BLaER1 treated with 17β-estradiol and CSF1 and Interleukin-3, amounts not matched to agents 10 nM and 100 nM (cell line): ENCODE measurements at regions not wholly inside any gene's neighbourhood (a gene's known extent, or its start where the extent isn't known, plus 50 kb on each side); places are given as distances from the start of the nearest gene placed in this dataset.
"Not testable (repeated sequence)": the region's sequence is repeated elsewhere in the genome, so short reads cannot be mapped to it uniquely, and the experiment has no call there.

Experiments used
- H3K27ac ChIP-seq, 11 experiments: shearing (Covaris generic); formaldehyde crosslinking; 2 replicates each; pipeline ENCODE4 v1.8.1; 2022
- H3K27me3 ChIP-seq, 11 experiments: shearing (Covaris generic); formaldehyde crosslinking; 2 replicates each; pipeline ENCODE4 v1.8.1; 2022
- H3K36me3 ChIP-seq, 11 experiments: shearing (Covaris generic); formaldehyde crosslinking; 2 replicates each; pipeline ENCODE4 v1.8.1; 2022
- H3K4me1 ChIP-seq, 10 experiments: shearing (Covaris generic); formaldehyde crosslinking; 2 replicates each; pipeline ENCODE4 v1.8.1; 2022
- H3K4me2 ChIP-seq, 11 experiments: shearing (Covaris generic); formaldehyde crosslinking; 2 replicates each; pipeline ENCODE4 v1.8.1; 2022
- H3K4me3 ChIP-seq, 10 experiments: shearing (Covaris generic); formaldehyde crosslinking; 2 replicates each; pipeline ENCODE4 v1.8.1; 2022
- H3K9ac ChIP-seq, 11 experiments: shearing (Covaris generic); formaldehyde crosslinking; 2 replicates each; pipeline ENCODE4 v1.8.1; 2022
- H3K9me3 ChIP-seq, 11 experiments: shearing (Covaris generic); formaldehyde crosslinking; replicated peaks in 1 of 11; 2 replicates each; pipeline ENCODE4 v1.8.1; 2022
- H4K20me1 ChIP-seq, 11 experiments: shearing (Covaris generic); formaldehyde crosslinking; 2 replicates each; pipeline ENCODE4 v1.8.1; 2022
- Cebpa-rat ChIP-seq, 11 experiments: shearing (Covaris generic); IDR thresholded peaks; 2 replicates each; pipeline ENCODE4 v1.8.1; 2022

DNA sequence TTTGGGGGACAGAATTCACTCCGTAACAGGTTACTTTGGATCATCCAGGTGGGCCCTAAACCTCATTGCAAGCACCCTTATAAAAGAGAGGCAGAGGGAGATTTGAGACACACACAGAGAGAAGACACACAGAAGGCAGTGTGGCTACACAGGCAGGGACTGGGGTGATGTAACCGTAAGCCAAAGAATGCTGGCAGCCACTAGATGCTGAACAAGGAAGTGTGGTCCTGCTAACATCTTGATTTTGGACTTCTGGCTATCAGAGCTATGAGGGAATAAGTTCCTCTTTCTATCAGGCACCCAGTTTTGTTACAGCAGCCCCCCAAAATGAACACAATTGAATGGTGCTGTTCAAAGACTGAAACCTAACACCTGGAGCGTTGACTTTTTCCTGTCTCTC is 191.3 kb upstream of the MYLIP start:
- H3K4me3 ChIP-seq, result no peak overlapping the region
- peaks cover 0 to 17% (median 8%) of the 10 kb centered on the region in 10 experiments; a peak in 13 of 20 replicates for H3K4me1 ChIP-seq
- TF ChIP-seq Cebpa-rat (IDR thresholded peaks at IDR 0.05), result no peak
- H3K27me3 ChIP-seq, result no peaks in the 10 kb centered on the region
- no peaks in the 10 kb centered on the region for H4K20me1 ChIP-seq
- no peaks in the 10 kb centered on the region for H3K36me3 ChIP-seq
- no peak overlapping the region for H3K9ac ChIP-seq
- no peak overlapping the region for H3K27ac ChIP-seq
- no peak overlapping the region for H3K4me2 ChIP-seq
- peaks cover 6 to 38% (median 17%) of the 10 kb centered on the region in 11 experiments; a peak in 19 of 22 replicates for H3K9me3 ChIP-seq

- peaks cover 0 to 17% (median 8%) of the 10 kb centered on the region in 10 experiments; a peak in 13 of 20 replicates for H3K4me1 ChIP-seq
- H3K4me2 ChIP-seq, result peak overlapping the region in 5 of 11 experiments; percentile 8 to 51 (median 11); a peak in 7 of 22 replicates
- no peak for TF ChIP-seq Cebpa-rat (IDR thresholded peaks at IDR 0.05)
- H3K27ac ChIP-seq, result no peak overlapping the region
- no peaks in the 10 kb centered on the region for H3K36me3 ChIP-seq
- no peaks in the 10 kb centered on the region for H4K20me1 ChIP-seq
- peaks cover 17 to 48% (median 28%) of the 10 kb centered on the region in 11 experiments for H3K9me3 ChIP-seq
- no peak overlapping the region for H3K4me3 ChIP-seq
- no peak overlapping the region for H3K9ac ChIP-seq
- no peaks in the 10 kb centered on the region for H3K27me3 ChIP-seq
Observed at GRCh38 chr6:15936503-15936902, 192.4 kb upstream of the MYLIP start.

- Histone ChIP-seq H3K9ac (no peak overlapping the region), H3K4me1 (peaks cover 0 to 17% (median 8%) of the 10 kb centered on the region in 10 experiments; a peak in 13 of 20 replicates), H3K27me3 (no peaks in the 10 kb centered on the region), H3K4me2 (no peak overlapping the region), H3K4me3 (no peak overlapping the region), H3K36me3 (peaks cover 0 to 4% (median 0%) of the 10 kb centered on the region in 11 experiments; a peak in 1 of 22 replicates), H3K9me3 (peaks cover 26 to 57% (median 36%) of the 10 kb centered on the region in 11 experiments), H4K20me1 (no peaks in the 10 kb centered on the region), H3K27ac (no peak overlapping the region)
- TF ChIP-seq Cebpa-rat (IDR thresholded peaks at IDR 0.05), result no peak
Observed at GRCh38 chr6:15935661-15936060, 193.2 kb upstream of the MYLIP start.

- H3K4me3 ChIP-seq, H3K36me3 ChIP-seq, H3K4me2 ChIP-seq: not testable (repeated sequence)
Observed at GRCh38 chr6:15931697-15932096, 197.2 kb upstream of the MYLIP start.

DNA sequence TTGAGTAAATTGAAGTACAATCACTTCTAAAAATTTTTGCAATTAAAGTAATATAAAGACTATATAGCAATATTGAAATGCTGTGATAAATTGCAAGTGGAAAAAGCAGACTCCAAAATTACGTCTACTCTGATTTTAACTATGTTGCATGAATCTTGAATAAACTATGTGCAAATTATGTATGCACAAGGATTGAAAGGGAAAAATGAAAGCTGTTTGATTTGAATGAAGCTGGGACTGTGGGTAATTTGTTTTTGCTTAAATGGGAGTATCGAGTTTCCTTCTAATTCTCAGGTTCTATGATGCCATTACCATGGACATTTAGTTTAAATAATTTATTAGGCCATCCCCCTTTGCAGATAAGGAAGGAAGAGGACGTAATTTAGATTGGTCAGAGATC is 198.7 kb upstream of the MYLIP start:
- H3K27ac ChIP-seq, result no peak overlapping the region
- peaks cover 0 to 8% (median 5%) of the 10 kb centered on the region in 10 experiments; a peak in 8 of 20 replicates for H3K4me1 ChIP-seq
- no peaks in the 10 kb centered on the region for H3K27me3 ChIP-seq
- no peak overlapping the region for H3K9ac ChIP-seq
- no peaks in the 10 kb centered on the region for H4K20me1 ChIP-seq
- no peak for TF ChIP-seq Cebpa-rat (IDR thresholded peaks at IDR 0.05)
- no peak overlapping the region for H3K4me2 ChIP-seq
- H3K4me3 ChIP-seq, result no peak overlapping the region
- peaks cover 0 to 4% (median 0%) of the 10 kb centered on the region in 11 experiments; a peak in 1 of 22 replicates for H3K36me3 ChIP-seq
- peaks cover 44 to 78% (median 55%) of the 10 kb centered on the region in 11 experiments for H3K9me3 ChIP-seq

More at GRCh38 chr6:15931697-15932096, 197.2 kb upstream of the MYLIP start:
- H3K27me3 ChIP-seq, H4K20me1 ChIP-seq, H3K27ac ChIP-seq, H3K9ac ChIP-seq: not testable (repeated sequence)
- peaks cover 0 to 10% (median 5%) of the 10 kb centered on the region in 10 experiments; a peak in 13 of 20 replicates for H3K4me1 ChIP-seq
- peaks cover 44 to 76% (median 55%) of the 10 kb centered on the region in 11 experiments for H3K9me3 ChIP-seq

DNA sequence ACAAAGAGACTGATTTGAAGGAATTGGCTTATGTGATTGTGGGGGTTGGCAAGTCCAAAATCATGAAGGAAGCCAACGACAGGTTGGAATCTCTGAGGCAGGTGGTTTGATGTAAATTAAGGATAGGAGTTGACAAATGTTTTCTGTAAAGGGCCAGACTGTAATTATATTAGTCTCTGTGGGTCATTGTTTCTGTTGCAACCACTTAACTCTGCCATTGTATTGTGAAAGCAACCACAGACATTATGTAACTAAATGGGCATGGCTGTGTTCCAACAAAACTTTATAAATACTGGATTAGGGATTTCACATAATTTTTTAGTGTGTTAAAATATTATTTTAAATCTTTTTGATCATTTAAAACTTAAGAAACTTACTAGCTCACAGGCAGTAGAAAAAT is 199.2 kb upstream of the MYLIP start:
- no peaks in the 10 kb centered on the region for H3K27me3 ChIP-seq
- peaks cover 44 to 75% (median 55%) of the 10 kb centered on the region in 11 experiments for H3K9me3 ChIP-seq
- H3K36me3 ChIP-seq, result peaks cover 0 to 4% (median 0%) of the 10 kb centered on the region in 11 experiments; a peak in 1 of 22 replicates
- no peaks in the 10 kb centered on the region for H4K20me1 ChIP-seq
- no peak overlapping the region for H3K4me2 ChIP-seq
- no peak overlapping the region for H3K4me3 ChIP-seq
- H3K27ac ChIP-seq, result no peak overlapping the region
- no peak overlapping the region for H3K9ac ChIP-seq
- no peak for TF ChIP-seq Cebpa-rat (IDR thresholded peaks at IDR 0.05)
- peaks cover 0 to 8% (median 5%) of the 10 kb centered on the region in 10 experiments; a peak in 8 of 20 replicates for H3K4me1 ChIP-seq

- no peak overlapping the region for H3K4me3 ChIP-seq
- H3K4me2 ChIP-seq, result no peak overlapping the region
- TF ChIP-seq Cebpa-rat (IDR thresholded peaks at IDR 0.05), result no peak
- H3K27me3 ChIP-seq, result no peaks in the 10 kb centered on the region
- no peak overlapping the region for H3K27ac ChIP-seq
- peaks cover 0 to 12% (median 5%) of the 10 kb centered on the region in 10 experiments; a peak in 9 of 20 replicates for H3K4me1 ChIP-seq
- H4K20me1 ChIP-seq, result no peaks in the 10 kb centered on the region
- peaks cover 0 to 4% (median 0%) of the 10 kb centered on the region in 11 experiments; a peak in 1 of 22 replicates for H3K36me3 ChIP-seq
- peaks cover 38 to 69% (median 46%) of the 10 kb centered on the region in 11 experiments for H3K9me3 ChIP-seq
- no peak overlapping the region for H3K9ac ChIP-seq
Observed at GRCh38 chr6:15927531-15928225, 201.2 kb upstream of the MYLIP start.

GRCh38 chr6:15926256-15926655 is 202.6 kb upstream of the MYLIP start:
- H3K4me3 ChIP-seq, result no peak overlapping the region
- peaks cover 0 to 22% (median 5%) of the 10 kb centered on the region in 10 experiments; a peak in 9 of 20 replicates for H3K4me1 ChIP-seq
- H3K36me3 ChIP-seq, result peaks cover 0 to 4% (median 0%) of the 10 kb centered on the region in 11 experiments; a peak in 1 of 22 replicates
- peak overlapping the region in 5 of 11 experiments; percentile 1 to 54 (median 15); a peak in 6 of 22 replicates for H3K4me2 ChIP-seq
- TF ChIP-seq Cebpa-rat (IDR thresholded peaks at IDR 0.05), result no peak
- H3K9me3 ChIP-seq, result peaks cover 24 to 55% (median 34%) of the 10 kb centered on the region in 11 experiments
- no peaks in the 10 kb centered on the region for H3K27me3 ChIP-seq
- H4K20me1 ChIP-seq, result no peaks in the 10 kb centered on the region
- H3K9ac ChIP-seq, result no peak overlapping the region
- peak overlapping the region in 2 of 11 experiments; percentile 7 to 36; a peak in 3 of 22 replicates for H3K27ac ChIP-seq

DNA sequence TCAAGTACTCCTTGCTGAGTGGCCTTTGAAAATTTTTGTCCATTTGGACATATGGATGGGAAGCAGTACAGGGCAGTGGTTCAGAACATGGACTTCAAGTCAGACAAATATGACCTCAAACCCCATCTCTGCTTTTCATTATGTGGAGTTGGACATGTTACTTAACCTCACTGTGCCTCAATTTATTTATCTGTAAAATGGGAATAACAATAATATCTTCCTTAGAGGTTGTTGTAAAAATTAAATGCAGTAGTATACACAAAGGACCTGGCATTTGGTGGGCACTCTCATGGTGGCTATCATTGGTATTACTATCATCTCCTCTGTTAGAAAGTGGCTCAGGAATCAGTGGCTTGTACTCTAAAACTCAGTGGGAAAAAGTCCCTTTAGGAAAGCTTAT is 204.0 kb upstream of the MYLIP start:
- Histone ChIP-seq H3K4me2 (no peak overlapping the region), H3K9ac (no peak overlapping the region), H3K9me3 (peaks cover 11 to 42% (median 21%) of the 10 kb centered on the region in 11 experiments), H3K27ac (no peak overlapping the region), H3K4me3 (no peak overlapping the region), H3K36me3 (no peaks in the 10 kb centered on the region), H3K4me1 (peaks cover 0 to 24% (median 5%) of the 10 kb centered on the region in 10 experiments; a peak in 9 of 20 replicates), H3K27me3 (no peaks in the 10 kb centered on the region), H4K20me1 (no peaks in the 10 kb centered on the region)
- TF ChIP-seq Cebpa-rat (IDR thresholded peaks at IDR 0.05), result no peak
